ENCODE measurements at regions not wholly inside any gene's neighbourhood (a gene's known extent, or its start where the extent isn't known, plus 50 kb on each side); places are given as distances from the start of the nearest gene placed in this dataset.

DNA sequence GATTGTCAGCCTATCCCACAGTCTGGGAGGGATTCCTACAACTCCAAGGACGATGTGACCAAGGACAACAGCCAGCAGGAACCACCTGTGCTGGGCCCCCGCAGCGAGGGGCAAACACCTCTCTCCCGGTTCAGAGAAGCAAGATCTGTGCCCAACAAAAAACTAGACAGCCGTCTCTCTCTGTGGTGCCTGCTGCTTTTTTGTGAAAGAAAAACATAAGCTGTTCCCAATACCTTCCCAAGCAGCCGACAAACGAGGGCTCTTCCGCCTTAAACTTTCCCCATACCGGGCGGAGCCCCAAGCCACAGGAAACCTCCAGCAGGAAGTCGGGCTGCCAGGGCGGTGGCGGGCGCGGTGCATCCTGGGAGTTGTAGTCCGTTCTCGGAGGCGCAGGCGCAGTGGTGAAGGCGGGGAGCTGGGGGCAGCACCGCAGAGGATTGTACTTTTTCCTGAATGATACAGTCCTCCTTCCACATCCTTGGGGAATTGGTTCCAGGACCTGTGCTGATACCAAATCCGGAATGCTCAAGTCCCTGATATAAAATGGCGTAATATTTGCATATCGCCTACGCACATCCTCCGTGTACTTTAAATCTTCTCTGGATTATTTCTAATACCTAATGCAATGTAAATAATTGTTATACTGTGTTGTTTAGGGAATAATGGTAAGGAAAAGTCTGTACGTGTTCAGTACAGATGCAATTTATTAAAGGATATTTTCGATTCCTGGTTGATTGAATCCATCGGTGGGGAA is 63.1 kb upstream of the IRF2 start:
- POLR2A ChIA-PET (ENCODE audit: unreplicated experiment) = interaction anchor here (0.6 to 1.0 kb wide), 5 partner anchors 31 to 550 kb away, joined by 3 to 5 read pairs (median 3); no protein-coding TSS in a partner anchor
- no peaks in the 10 kb centered on the region for H3K9me3 ChIP-seq (ENCODE audit: low read length)
- peak overlapping the region; percentile 98 for H2AFZ ChIP-seq (ENCODE audit: low read length)
- ATAC-seq (peak; percentile 88), DNase-seq (peak; percentile 88)
- H3K9ac ChIP-seq (ENCODE audit: low read length) = peak overlapping the region; percentile 88
- TF ChIP-seq, protein P1, sequence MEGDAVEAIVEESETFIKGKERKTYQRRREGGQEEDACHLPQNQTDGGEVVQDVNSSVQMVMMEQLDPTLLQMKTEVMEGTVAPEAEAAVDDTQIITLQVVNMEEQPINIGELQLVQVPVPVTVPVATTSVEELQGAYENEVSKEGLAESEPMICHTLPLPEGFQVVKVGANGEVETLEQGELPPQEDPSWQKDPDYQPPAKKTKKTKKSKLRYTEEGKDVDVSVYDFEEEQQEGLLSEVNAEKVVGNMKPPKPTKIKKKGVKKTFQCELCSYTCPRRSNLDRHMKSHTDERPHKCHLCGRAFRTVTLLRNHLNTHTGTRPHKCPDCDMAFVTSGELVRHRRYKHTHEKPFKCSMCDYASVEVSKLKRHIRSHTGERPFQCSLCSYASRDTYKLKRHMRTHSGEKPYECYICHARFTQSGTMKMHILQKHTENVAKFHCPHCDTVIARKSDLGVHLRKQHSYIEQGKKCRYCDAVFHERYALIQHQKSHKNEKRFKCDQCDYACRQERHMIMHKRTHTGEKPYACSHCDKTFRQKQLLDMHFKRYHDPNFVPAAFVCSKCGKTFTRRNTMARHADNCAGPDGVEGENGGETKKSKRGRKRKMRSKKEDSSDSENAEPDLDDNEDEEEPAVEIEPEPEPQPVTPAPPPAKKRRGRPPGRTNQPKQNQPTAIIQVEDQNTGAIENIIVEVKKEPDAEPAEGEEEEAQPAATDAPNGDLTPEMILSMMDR (conservative IDR thresholded peaks at IDR 0.05; ENCODE audit: low read depth, low read length) = no peak
- TF ChIP-seq EZH2phosphoT487 (IDR thresholded peaks at IDR 0.05; ENCODE audit: borderline replicate concordance, low read length) (no peak), EZH2 (IDR thresholded peaks at IDR 0.05; ENCODE audit: low read length, unreplicated experiment) (no peak)
- no peaks in the 10 kb centered on the region for H3K27me3 ChIP-seq (ENCODE audit: low read length)
- peak overlapping the region; percentile 94 for H3K4me2 ChIP-seq (ENCODE audit: low read length)
- H3K4me3 ChIP-seq (ENCODE audit: low read length) = peak overlapping the region; percentile 85
- CTCF ChIA-PET = interaction anchor here (1.2 to 1.5 kb wide), 2 partner anchors 63 to 273 kb away, joined by 5 to 10 read pairs; partner anchors contain the start of gene IRF2
- intact Hi-C loops (cut with micrococcal nuclease) = loop anchor here (1.0 kb wide), 5 partner anchors 63 to 273 kb away; partner anchors contain the start of gene IRF2
- H3K27ac ChIP-seq (ENCODE audit: low read length) = peak overlapping the region; percentile 84
- no peaks in the 10 kb centered on the region for H3K36me3 ChIP-seq (ENCODE audit: low read depth, low read length)
- peaks cover 4% of the 10 kb centered on the region; the same call in 1 of the 2 replicates for H3K4me1 ChIP-seq (ENCODE audit: insufficient read depth, low read length)
- H3K79me2 ChIP-seq (ENCODE audit: low read length) = peaks cover 6% of the 10 kb centered on the region; the same call in 1 of the 2 replicates
- no peaks in the 10 kb centered on the region for H3K9me2 ChIP-seq (replicated peaks; ENCODE audit: low read length)
- BruUV-seq (replicated peaks) = no TSS peak
- H4K20me1 ChIP-seq (ENCODE audit: low read length) = no peaks in the 10 kb centered on the region
- no peaks in the 10 kb centered on the region for H3F3A ChIP-seq (ENCODE audit: low read length, unreplicated experiment)

DNA sequence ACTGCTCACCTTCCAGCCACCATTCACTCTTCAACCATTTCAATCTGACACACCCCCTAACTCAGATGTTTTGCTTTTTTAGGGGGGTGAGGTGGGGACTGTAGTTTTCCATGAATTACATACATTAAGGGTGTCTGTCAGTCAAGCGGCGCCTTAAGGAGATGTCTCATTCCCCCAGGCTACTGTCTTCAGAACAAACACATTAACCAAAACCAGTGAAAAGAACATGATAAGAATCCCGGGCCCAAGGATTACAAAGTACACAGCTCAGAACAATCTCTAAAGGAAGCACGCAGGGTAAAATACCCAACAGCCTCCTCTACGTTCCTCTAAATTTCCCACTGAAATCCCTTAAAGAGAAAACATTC is 62.5 kb upstream of the IRF2 start:
- Histone ChIP-seq H2AFZ (ENCODE audit: low read length) (peak overlapping the region; percentile 98), H3K4me1 (ENCODE audit: insufficient read depth, low read length) (peaks cover 4% of the 10 kb centered on the region; the same call in 1 of the 2 replicates), H3K9me3 (ENCODE audit: low read length) (no peaks in the 10 kb centered on the region), H3K9me2 (replicated peaks; ENCODE audit: low read length) (no peaks in the 10 kb centered on the region), H3K27me3 (ENCODE audit: low read length) (no peaks in the 10 kb centered on the region), H3K36me3 (ENCODE audit: low read depth, low read length) (no peaks in the 10 kb centered on the region), H3K9ac (ENCODE audit: low read length) (peak overlapping the region; percentile 88), H3K4me2 (ENCODE audit: low read length) (peak overlapping the region; percentile 94), H3F3A (ENCODE audit: low read length, unreplicated experiment) (no peaks in the 10 kb centered on the region), H3K4me3 (ENCODE audit: low read length) (peak overlapping the region; percentile 85), H4K20me1 (ENCODE audit: low read length) (no peaks in the 10 kb centered on the region), H3K79me2 (ENCODE audit: low read length) (peaks cover 6% of the 10 kb centered on the region; the same call in 1 of the 2 replicates), H3K27ac (ENCODE audit: low read length) (peak overlapping the region; percentile 84)
- no peak; the same call in 1 of the 2 replicates for ATAC-seq
- ChIA-PET POLR2A (ENCODE audit: unreplicated experiment) (interaction anchor here (0.7 to 1.0 kb wide), 2 partner anchors 31 to 273 kb away, joined by 3 to 4 read pairs; no protein-coding TSS in a partner anchor), CTCF (interaction anchor here (1.2 to 1.5 kb wide), 2 partner anchors 62 to 273 kb away, joined by 5 to 10 read pairs; partner anchors contain the start of gene IRF2)
- no peak for TF ChIP-seq EZH2 (IDR thresholded peaks at IDR 0.05; ENCODE audit: low read length, unreplicated experiment)
- TF ChIP-seq EZH2phosphoT487 (IDR thresholded peaks at IDR 0.05; ENCODE audit: borderline replicate concordance, low read length) = no peak
- TF ChIP-seq, protein P1 (conservative IDR thresholded peaks at IDR 0.05; ENCODE audit: low read depth, low read length) = no peak
- DNase-seq = peak; percentile 2
- TSS peak; percentile 84 for BruUV-seq (replicated peaks)
- intact Hi-C loops (cut with micrococcal nuclease) = loop anchor here (1.0 kb wide), 4 partner anchors 63 to 250 kb away; partner anchors contain the start of gene IRF2
